ENCODE measurements at regions not wholly inside any gene's neighbourhood (a gene's known extent, or its start where the extent isn't known, plus 50 kb on each side); places are given as distances from the start of the nearest gene placed in this dataset.

DNA sequence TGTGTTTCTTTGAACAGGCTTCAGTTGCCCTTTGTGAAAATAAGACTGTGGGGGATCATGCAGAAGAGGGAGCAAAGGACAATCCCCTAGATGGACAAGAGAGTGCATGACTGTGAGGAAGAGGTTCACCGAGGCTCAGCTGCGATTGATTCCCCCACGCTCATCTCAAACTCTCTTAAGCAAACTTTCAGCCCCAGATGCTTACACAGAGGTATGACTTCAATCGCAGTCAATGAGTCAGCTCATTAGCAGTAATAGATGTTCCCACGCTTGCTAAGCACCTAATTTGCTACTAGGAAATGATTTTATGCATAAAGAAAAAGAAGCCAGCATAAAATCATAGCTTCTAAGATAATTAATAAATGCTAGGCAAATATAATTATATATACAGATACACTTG is 2256.1 kb upstream of the AGA start:
- TF ChIP-seq, protein P1, sequence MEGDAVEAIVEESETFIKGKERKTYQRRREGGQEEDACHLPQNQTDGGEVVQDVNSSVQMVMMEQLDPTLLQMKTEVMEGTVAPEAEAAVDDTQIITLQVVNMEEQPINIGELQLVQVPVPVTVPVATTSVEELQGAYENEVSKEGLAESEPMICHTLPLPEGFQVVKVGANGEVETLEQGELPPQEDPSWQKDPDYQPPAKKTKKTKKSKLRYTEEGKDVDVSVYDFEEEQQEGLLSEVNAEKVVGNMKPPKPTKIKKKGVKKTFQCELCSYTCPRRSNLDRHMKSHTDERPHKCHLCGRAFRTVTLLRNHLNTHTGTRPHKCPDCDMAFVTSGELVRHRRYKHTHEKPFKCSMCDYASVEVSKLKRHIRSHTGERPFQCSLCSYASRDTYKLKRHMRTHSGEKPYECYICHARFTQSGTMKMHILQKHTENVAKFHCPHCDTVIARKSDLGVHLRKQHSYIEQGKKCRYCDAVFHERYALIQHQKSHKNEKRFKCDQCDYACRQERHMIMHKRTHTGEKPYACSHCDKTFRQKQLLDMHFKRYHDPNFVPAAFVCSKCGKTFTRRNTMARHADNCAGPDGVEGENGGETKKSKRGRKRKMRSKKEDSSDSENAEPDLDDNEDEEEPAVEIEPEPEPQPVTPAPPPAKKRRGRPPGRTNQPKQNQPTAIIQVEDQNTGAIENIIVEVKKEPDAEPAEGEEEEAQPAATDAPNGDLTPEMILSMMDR (IDR thresholded peaks at IDR 0.05): no peak
- TF ChIP-seq POLR2A (IDR thresholded peaks at IDR 0.05): no peak
